ENCODE measurements at regions not wholly inside any gene's neighbourhood (a gene's known extent, or its start where the extent isn't known, plus 50 kb on each side); places are given as distances from the start of the nearest gene placed in this dataset.
"Not testable (repeated sequence)": the region's sequence is repeated elsewhere in the genome, so short reads cannot be mapped to it uniquely, and the experiment has no call there.

GRCh38 chr12:131642101-131642540 is 68.8 kb upstream of the SFSWAP start:
- no peaks in the 10 kb centered on the region for H3K27me3 ChIP-seq
- H3K9me3 ChIP-seq: no peaks in the 10 kb centered on the region
- intact Hi-C loops (cut with DNase I; ENCODE audit: low total_unique reads): no loop called here
- no peaks in the 10 kb centered on the region for H3K36me3 ChIP-seq
- no peak for DNase-seq
- H3K27ac ChIP-seq: no peak overlapping the region
- no peak overlapping the region for H3K4me3 ChIP-seq
- TF ChIP-seq POLR2A (IDR thresholded peaks at IDR 0.05): no peak
- TF ChIP-seq CTCF (IDR thresholded peaks at IDR 0.05): no peak
- no peaks in the 10 kb centered on the region for H3K4me1 ChIP-seq

DNA sequence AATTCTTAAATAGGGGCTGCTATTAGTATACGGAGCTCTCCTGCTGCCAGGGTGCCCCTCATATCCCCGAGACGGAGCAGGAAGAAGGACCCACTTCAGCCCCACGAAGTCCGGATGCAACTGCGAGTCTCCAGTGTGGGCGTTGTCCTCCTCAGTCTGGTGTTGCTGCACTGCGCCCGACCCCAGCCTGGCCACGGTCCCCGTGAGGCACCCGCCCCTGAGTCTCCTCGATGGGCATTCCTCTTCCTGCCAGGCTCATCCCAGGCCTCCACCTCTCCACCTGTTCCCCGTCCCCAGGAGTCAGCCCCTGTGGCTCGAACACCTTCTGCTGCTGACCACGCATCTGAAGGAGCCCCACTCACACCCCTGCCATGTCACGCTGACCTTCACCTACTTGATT is 68.1 kb upstream of the SFSWAP start:
- H3K4me1 ChIP-seq: no peaks in the 10 kb centered on the region
- TF ChIP-seq CTCF (IDR thresholded peaks at IDR 0.05) (no peak), POLR2A (IDR thresholded peaks at IDR 0.05) (no peak)
- H3K9me3 ChIP-seq: no peaks in the 10 kb centered on the region
- DNase-seq: no peak
- no peaks in the 10 kb centered on the region for H3K27me3 ChIP-seq
- H3K27ac ChIP-seq: no peak overlapping the region
- intact Hi-C loops (cut with DNase I; ENCODE audit: low total_unique reads): no loop called here
- no peak overlapping the region for H3K4me3 ChIP-seq
- H3K36me3 ChIP-seq: no peaks in the 10 kb centered on the region

DNA sequence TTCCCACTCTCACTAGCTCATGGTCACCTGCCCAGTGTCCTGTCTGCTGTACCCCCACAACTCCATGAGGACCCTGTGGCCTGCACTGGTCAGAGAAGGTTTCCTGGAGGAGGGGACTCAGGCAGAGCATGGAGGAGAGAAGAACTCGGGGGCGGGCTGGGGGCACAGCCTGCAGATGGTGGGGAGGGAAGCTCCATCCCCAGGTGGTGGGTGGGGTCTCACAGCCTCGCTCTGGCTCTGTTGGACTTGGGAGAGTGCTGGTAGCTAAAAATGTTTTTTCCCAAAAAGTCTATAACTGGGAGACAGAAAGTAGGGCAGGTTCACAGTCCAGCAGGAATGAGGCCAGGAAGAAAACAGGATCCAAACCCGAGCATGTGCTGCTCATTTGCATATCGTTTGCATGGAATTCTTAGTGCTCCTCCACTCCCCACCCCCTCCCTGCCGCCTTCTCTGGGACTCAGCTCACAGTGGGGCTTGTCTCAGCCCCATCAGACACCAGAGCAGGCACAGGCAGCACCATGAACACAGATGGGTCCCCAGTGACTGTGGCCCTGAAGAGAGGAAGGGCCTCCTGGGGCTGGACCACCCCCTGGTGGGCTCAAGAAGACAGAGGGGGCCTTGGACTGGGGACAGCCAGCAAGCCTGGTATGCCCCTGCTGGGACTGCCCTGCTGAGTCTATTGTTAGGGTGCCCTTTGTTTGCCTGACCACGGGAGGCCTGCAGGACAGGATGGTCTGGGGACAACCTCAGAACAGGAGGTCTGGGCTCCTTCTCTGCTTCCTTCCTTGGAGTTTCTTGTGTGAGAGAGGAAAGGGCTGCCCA is 67.0 kb upstream of the SFSWAP start:
- Histone ChIP-seq H3K4me1 (no peaks in the 10 kb centered on the region), H3K27me3 (no peaks in the 10 kb centered on the region), H3K4me3 (no peak overlapping the region), H3K27ac (no peak overlapping the region), H3K9me3 (no peaks in the 10 kb centered on the region), H3K36me3 (no peaks in the 10 kb centered on the region)
- DNase-seq: no peak
- TF ChIP-seq CTCF (IDR thresholded peaks at IDR 0.05): no peak
- no peak for TF ChIP-seq POLR2A (IDR thresholded peaks at IDR 0.05)
- intact Hi-C loops (cut with DNase I; ENCODE audit: low total_unique reads): loop anchor here (2.0 kb wide), 1 partner anchor 333 kb away; no protein-coding TSS in a partner anchor

GRCh38 chr12:131644481-131644880 is 66.4 kb upstream of the SFSWAP start:
- no peaks in the 10 kb centered on the region for H3K9me3 ChIP-seq
- intact Hi-C loops (cut with DNase I; ENCODE audit: low total_unique reads): loop anchor here (2.0 kb wide), 1 partner anchor 334 kb away; no protein-coding TSS in a partner anchor

GRCh38 chr12:131644917-131645316 is 66.0 kb upstream of the SFSWAP start:
- intact Hi-C loops (cut with DNase I; ENCODE audit: low total_unique reads): loop anchor here (2.0 kb wide), 1 partner anchor 334 kb away; no protein-coding TSS in a partner anchor
- H3K27me3 ChIP-seq, H3K36me3 ChIP-seq: not testable (repeated sequence)

More at GRCh38 chr12:131644481-131644880, 66.4 kb upstream of the SFSWAP start:
- Histone ChIP-seq H3K27me3 (no peaks in the 10 kb centered on the region), H3K4me3 (no peak overlapping the region), H3K4me1 (no peaks in the 10 kb centered on the region), H3K36me3 (no peaks in the 10 kb centered on the region), H3K27ac (no peak overlapping the region)
- DNase-seq: no peak
- TF ChIP-seq CTCF (IDR thresholded peaks at IDR 0.05) (no peak), POLR2A (IDR thresholded peaks at IDR 0.05) (no peak)

DNA sequence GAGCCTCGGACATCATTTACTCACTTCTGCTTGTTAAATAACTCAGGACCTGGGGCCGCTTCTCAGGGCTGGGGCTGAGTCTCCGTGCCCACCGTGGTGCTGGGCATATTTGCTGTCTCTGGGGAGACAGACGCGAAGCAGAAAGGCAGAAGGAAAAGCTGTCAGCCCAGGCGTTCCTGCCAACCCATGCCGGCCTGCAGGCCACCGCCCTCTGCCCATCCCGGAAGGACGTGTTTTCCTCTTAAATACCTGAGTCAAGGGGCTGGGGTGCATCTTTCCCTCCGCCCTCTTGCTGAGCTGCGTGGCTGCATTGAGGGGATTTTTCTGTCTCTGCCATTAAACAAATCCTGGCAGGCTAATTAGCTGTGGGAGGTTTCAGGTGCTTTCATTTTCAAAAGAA is 65.3 kb upstream of the SFSWAP start:
- not testable (repeated sequence) for H3K4me1 ChIP-seq, H3K27me3 ChIP-seq, H3K9me3 ChIP-seq, DNase-seq, H3K27ac ChIP-seq, H3K36me3 ChIP-seq, H3K4me3 ChIP-seq
- intact Hi-C loops (cut with DNase I; ENCODE audit: low total_unique reads): loop anchor here (2.0 kb wide), 1 partner anchor 335 kb away; no protein-coding TSS in a partner anchor

More at GRCh38 chr12:131644917-131645316, 66.0 kb upstream of the SFSWAP start:
- H3K4me3 ChIP-seq, H3K27ac ChIP-seq, DNase-seq, H3K9me3 ChIP-seq, H3K4me1 ChIP-seq: not testable (repeated sequence)

- H3K9me3 ChIP-seq; H3K27ac ChIP-seq; H3K4me3 ChIP-seq; DNase-seq; H3K4me1 ChIP-seq; intact Hi-C loops (cut with DNase I; ENCODE audit: low total_unique reads); H3K27me3 ChIP-seq; H3K36me3 ChIP-seq: not testable (repeated sequence)
Observed at GRCh38 chr12:131646444-131646843, 64.4 kb upstream of the SFSWAP start.

Data from uterus (tissue), 3 donors.